PFSK-1 (cell line): ENCODE measurements at regions not wholly inside any gene's neighbourhood (a gene's known extent, or its start where the extent isn't known, plus 50 kb on each side); places are given as distances from the start of the nearest gene placed in this dataset.

ENCODE experiments used
- POLR2AphosphoS5 ChIP-seq: IDR thresholded peaks from 2 replicates; pipeline ENCODE4 v1.6.1; 2012; ENCODE audit warnings: low read depth, mild to moderate bottlenecking, control low read depth, low read length, moderate library complexity
- SIN3A ChIP-seq: IDR thresholded peaks from 2 replicates; pipeline ENCODE4 v1.6.1; 2012; ENCODE audit warnings: mild to moderate bottlenecking, low read length, moderate library complexity, borderline replicate concordance; ENCODE audit not compliant: insufficient read depth
- TF ChIP-seq, protein P1 (sequence below), 2 experiments: IDR thresholded peaks; 2 replicates each; pipeline versions ENCODE4 v1.6.1 to v1.8.0; 2011 to 2012; ENCODE audit warnings: low read depth in 2 of 2, low read length in 2 of 2, control low read depth in 1 of 2, inconsistent platforms in 1 of 2, mild to moderate bottlenecking in 1 of 2, moderate library complexity in 1 of 2; ENCODE audit not compliant: insufficient read depth in 1 of 2

DNA sequence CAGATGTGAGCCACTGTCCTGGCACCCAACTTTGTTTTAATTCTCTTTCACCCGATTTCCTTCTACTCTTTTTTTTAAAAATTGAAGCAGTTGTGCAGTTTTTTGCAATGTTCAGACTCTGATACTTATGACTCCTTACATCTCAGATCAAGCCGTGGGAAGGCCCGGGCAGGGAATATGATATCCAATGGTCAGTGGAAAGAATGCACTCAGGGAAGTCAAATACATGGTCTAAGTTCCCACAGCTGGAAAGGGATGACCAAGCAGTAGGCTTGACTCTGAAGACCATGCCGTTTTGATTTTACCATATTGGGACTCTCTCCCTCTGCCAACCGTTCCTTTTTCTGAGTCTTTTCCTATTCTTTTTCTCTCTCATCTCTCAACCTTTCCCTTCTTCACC, 157.2 kb downstream of the RPLP1 start:
- TF ChIP-seq, protein P1, sequence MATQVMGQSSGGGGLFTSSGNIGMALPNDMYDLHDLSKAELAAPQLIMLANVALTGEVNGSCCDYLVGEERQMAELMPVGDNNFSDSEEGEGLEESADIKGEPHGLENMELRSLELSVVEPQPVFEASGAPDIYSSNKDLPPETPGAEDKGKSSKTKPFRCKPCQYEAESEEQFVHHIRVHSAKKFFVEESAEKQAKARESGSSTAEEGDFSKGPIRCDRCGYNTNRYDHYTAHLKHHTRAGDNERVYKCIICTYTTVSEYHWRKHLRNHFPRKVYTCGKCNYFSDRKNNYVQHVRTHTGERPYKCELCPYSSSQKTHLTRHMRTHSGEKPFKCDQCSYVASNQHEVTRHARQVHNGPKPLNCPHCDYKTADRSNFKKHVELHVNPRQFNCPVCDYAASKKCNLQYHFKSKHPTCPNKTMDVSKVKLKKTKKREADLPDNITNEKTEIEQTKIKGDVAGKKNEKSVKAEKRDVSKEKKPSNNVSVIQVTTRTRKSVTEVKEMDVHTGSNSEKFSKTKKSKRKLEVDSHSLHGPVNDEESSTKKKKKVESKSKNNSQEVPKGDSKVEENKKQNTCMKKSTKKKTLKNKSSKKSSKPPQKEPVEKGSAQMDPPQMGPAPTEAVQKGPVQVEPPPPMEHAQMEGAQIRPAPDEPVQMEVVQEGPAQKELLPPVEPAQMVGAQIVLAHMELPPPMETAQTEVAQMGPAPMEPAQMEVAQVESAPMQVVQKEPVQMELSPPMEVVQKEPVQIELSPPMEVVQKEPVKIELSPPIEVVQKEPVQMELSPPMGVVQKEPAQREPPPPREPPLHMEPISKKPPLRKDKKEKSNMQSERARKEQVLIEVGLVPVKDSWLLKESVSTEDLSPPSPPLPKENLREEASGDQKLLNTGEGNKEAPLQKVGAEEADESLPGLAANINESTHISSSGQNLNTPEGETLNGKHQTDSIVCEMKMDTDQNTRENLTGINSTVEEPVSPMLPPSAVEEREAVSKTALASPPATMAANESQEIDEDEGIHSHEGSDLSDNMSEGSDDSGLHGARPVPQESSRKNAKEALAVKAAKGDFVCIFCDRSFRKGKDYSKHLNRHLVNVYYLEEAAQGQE (IDR thresholded peaks at IDR 0.05; ENCODE audit: insufficient read depth in 1 of 2, low read depth in 2 of 2, low read length in 2 of 2) = no peak
- TF ChIP-seq POLR2AphosphoS5 (no peak), SIN3A (no peak)
